Neuronal stem cell (in vitro differentiated cells): ENCODE measurements at regions not wholly inside any gene's neighbourhood (a gene's known extent, or its start where the extent isn't known, plus 50 kb on each side); places are given as distances from the start of the nearest gene placed in this dataset.
A peak's percentile ranks its signal among the peaks of the same experiment; 100 is the strongest.

Experiments used
- DNase-seq: peaks from one replicate; pipeline ENCODE4 v3.0.0-alpha.2; 2013; ENCODE audit warnings: low spot score
- H2AFZ ChIP-seq: one replicate; pipeline ENCODE4 v1.6.1; 2013; ENCODE audit warnings: mild to moderate bottlenecking, low read length, inconsistent platforms
- H2AK5ac ChIP-seq: 2 replicates; pipeline ENCODE4 v1.6.1; 2013; ENCODE audit warnings: low read depth, mild to moderate bottlenecking, inconsistent platforms, low read length, moderate library complexity, mixed read lengths
- H2BK120ac ChIP-seq: 2 replicates; pipeline ENCODE4 v1.6.1; 2013; ENCODE audit warnings: low read depth, mild to moderate bottlenecking, inconsistent platforms, low read length, moderate library complexity, mixed read lengths
- H2BK12ac ChIP-seq: one replicate; pipeline ENCODE4 v1.6.1; 2013; ENCODE audit warnings: low read length, inconsistent platforms
- H2BK15ac ChIP-seq: 2 replicates; pipeline ENCODE4 v1.6.1; 2013; ENCODE audit warnings: mild to moderate bottlenecking, low read length, inconsistent platforms, mixed read lengths
- H2BK5ac ChIP-seq: one replicate; pipeline ENCODE4 v1.6.1; 2013; ENCODE audit warnings: inconsistent platforms, mild to moderate bottlenecking, low read length, moderate library complexity
- H3K14ac ChIP-seq: one replicate; pipeline ENCODE4 v1.6.1; 2013; ENCODE audit warnings: low read length, inconsistent platforms
- H3K18ac ChIP-seq: 2 replicates; pipeline ENCODE4 v1.6.1; 2013; ENCODE audit warnings: low read length, inconsistent platforms
- H3K23ac ChIP-seq: 2 replicates; pipeline ENCODE4 v1.6.1; 2013; ENCODE audit warnings: low read depth, mild to moderate bottlenecking, mixed read lengths, low read length, inconsistent platforms; ENCODE audit not compliant: poor library complexity
- H3K27ac ChIP-seq: replicated peaks from 3 replicates; pipeline ENCODE4 v1.5.1; 2013; ENCODE audit warnings: low read length, inconsistent platforms
- H3K27me3 ChIP-seq, 3 experiments: 2 replicates each; pipeline ENCODE4 v1.6.1; 2013; ENCODE audit warnings: low read length in 3 of 3, mild to moderate bottlenecking in 2 of 3, inconsistent platforms in 1 of 3, low read depth in 1 of 3, mixed read lengths in 1 of 3, moderate library complexity in 1 of 3; ENCODE audit not compliant: control insufficient read depth in 3 of 3, insufficient read depth in 3 of 3
- H3K36me3 ChIP-seq, 2 donors: replicated peaks in 1 of 2; 2 replicates each; pipeline ENCODE4 v1.6.1; 2013; ENCODE audit warnings: low read length in 2 of 2; ENCODE audit not compliant: control insufficient read depth in 2 of 2, insufficient read depth in 2 of 2
- H3K4ac ChIP-seq: 2 replicates; pipeline ENCODE4 v1.6.1; 2013; ENCODE audit warnings: inconsistent platforms, mild to moderate bottlenecking, low read length, moderate library complexity
- H3K4me1 ChIP-seq, 2 donors: 1 replicate in 1 of 2; 2 replicates in 1 of 2; pipeline ENCODE4 v1.6.1; 2013; ENCODE audit warnings: low read length in 2 of 2, low read depth in 1 of 2; ENCODE audit not compliant: control insufficient read depth in 2 of 2, insufficient read depth in 1 of 2
- H3K4me2 ChIP-seq: one replicate; pipeline ENCODE4 v1.6.1; 2013; ENCODE audit warnings: mild to moderate bottlenecking, low read length, inconsistent platforms; ENCODE audit not compliant: insufficient read depth, poor library complexity, severe bottlenecking
- H3K4me3 ChIP-seq, 2 donors: 2 replicates each; pipeline ENCODE4 v1.5.1; 2013; ENCODE audit warnings: low read length in 2 of 2, mild to moderate bottlenecking in 2 of 2, inconsistent platforms in 1 of 2, moderate library complexity in 1 of 2
- H3K79me1 ChIP-seq: one replicate; pipeline ENCODE4 v1.6.1; 2013; ENCODE audit warnings: low read depth, mild to moderate bottlenecking, inconsistent platforms, low read length, moderate library complexity
- H3K9ac ChIP-seq: one replicate; pipeline ENCODE4 v1.6.1; 2013; ENCODE audit warnings: mild to moderate bottlenecking, low read depth, low read length, inconsistent platforms; ENCODE audit not compliant: poor library complexity
- H3K9me3 ChIP-seq, 2 donors: replicated peaks in 1 of 2; 2 replicates each; pipeline versions ENCODE3 to v1.6.1; 2013; ENCODE audit warnings: low read length in 2 of 2, mild to moderate bottlenecking in 2 of 2, inconsistent platforms in 1 of 2, low read depth in 1 of 2, mixed read lengths in 1 of 2, moderate library complexity in 1 of 2; ENCODE audit not compliant: control insufficient read depth in 2 of 2, insufficient read depth in 1 of 2
- H4K8ac ChIP-seq: one replicate; pipeline ENCODE4 v1.6.1; 2013; ENCODE audit warnings: low read depth, mild to moderate bottlenecking, inconsistent platforms, low read length, moderate library complexity
- H4K91ac ChIP-seq: one replicate; pipeline ENCODE4 v1.6.1; 2013; ENCODE audit warnings: low read length, low read depth, mild to moderate bottlenecking, inconsistent platforms; ENCODE audit not compliant: poor library complexity
- WGBS, 2 donors: extraction: QIAGEN DNeasy Blood & Tissue Kit; methylation state at CpG; one replicate each; pipeline ENCODE4 v1.1.7; 2013; ENCODE audit warnings: missing lambda C conversion rate in 2 of 2, mixed read lengths in 1 of 2; ENCODE audit not compliant: insufficient read length in 2 of 2, insufficient replicate concordance in 1 of 2; ENCODE audit errors: extremely low coverage in 2 of 2; 5-methylcytosine and 5-hydroxymethylcytosine counted together

DNA sequence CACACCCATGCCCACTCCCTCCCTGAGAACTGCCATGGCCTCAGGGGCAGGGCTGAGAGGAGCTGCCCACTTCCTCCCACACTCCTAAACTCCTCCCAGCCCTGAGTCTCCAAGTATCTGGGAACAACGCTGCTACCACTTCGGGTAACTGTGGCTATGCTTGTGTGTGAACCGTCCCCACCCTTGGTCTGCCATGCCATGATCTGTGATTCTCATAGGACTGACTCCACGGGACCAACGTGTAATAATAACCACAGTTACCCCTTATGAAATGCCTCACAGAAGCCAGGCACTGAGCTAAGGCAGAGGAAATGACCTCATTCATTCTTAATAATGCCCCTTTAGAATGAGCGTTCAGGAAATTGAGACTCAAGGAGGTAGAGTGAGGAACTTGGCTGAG, 103.9 kb upstream of the SMIM23 start:
- Histone ChIP-seq H3K36me3 (no peaks in the 10 kb centered on the region), H2AFZ (no peak overlapping the region), H3K14ac (no peak overlapping the region), H2AK5ac (no peak overlapping the region), H2BK12ac (no peak overlapping the region), H3K4me2 (no peak overlapping the region), H4K91ac (no peak overlapping the region), H3K9ac (no peak overlapping the region), H3K9me3 (no peaks in the 10 kb centered on the region), H4K8ac (no peak overlapping the region), H3K18ac (no peak overlapping the region), H2BK15ac (peak overlapping the region; percentile 32), H3K79me1 (no peaks in the 10 kb centered on the region), H2BK120ac (no peak overlapping the region), H3K4me3 (peak overlapping the region in 1 of 2 donors; percentile 36), H3K4ac (no peak overlapping the region), H2BK5ac (no peak overlapping the region), H3K27ac (no peak overlapping the region), H3K27me3 (peaks cover 0 to 3% (median 0%) of the 10 kb centered on the region in 3 experiments), H3K4me1 (peaks cover 0 to 3% of the 10 kb centered on the region in 2 donors), H3K23ac (no peak overlapping the region)
- DNase-seq, result no peak
- no CpG with 5 or more reads among the region's 6 CpGs for WGBS, 2 donors

DNA sequence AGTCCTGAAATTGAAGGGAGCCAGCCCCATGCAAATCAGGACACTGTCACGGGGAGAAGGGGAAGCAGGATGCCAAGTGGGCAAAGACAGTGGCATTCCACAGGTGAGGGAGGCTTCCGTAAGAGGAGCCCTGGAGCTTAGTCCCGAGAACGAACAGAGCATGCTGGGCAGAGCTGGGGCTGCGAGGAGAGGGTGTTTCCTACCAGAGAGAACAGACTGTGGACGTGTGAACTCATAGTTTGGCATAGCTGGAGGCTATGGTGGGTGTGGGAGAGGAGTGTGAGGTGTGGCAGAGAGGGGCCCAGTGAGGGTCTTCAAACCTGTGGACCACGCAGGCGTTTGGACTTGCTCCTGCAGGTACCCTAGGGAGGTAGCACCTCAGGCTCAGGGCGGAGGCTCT, 102.8 kb upstream of the SMIM23 start:
- Histone ChIP-seq H4K91ac (no peak overlapping the region), H2BK120ac (no peak overlapping the region), H3K79me1 (no peaks in the 10 kb centered on the region), H3K14ac (no peak overlapping the region), H3K27me3 (peaks cover 0 to 3% (median 0%) of the 10 kb centered on the region in 3 experiments), H2AK5ac (peak overlapping the region; percentile 50), H3K4me3 (no peak overlapping the region), H2AFZ (no peak overlapping the region), H3K18ac (no peak overlapping the region), H3K9ac (no peak overlapping the region), H3K27ac (no peak overlapping the region), H3K4me1 (peaks cover 0 to 6% of the 10 kb centered on the region in 2 donors), H2BK5ac (no peak overlapping the region), H2BK12ac (no peak overlapping the region), H3K36me3 (no peaks in the 10 kb centered on the region), H4K8ac (no peak overlapping the region), H2BK15ac (no peak overlapping the region), H3K4ac (no peak overlapping the region), H3K4me2 (no peak overlapping the region), H3K23ac (no peak overlapping the region), H3K9me3 (no peaks in the 10 kb centered on the region)
- no peak for DNase-seq
- WGBS, 2 donors, result no CpG with 5 or more reads among the region's 9 CpGs

DNA sequence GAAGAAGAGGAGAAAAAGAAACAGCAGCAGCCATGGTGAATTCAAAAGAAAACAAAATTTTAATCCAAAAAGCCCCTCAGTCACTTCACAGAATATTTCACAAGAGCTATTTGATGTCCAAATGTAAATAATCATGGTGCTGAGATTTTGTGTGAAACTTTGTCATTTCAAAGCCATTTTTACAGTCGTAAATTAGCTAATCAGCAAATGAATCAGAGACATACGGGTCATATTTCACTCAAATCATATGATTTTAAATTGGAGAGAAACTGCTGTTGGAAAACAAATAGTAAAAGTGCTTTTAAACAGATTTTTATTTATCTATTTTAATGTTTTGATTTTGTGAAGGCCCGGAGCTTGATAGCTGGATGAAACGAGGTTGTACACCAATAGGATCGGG, 101.4 kb upstream of the SMIM23 start:
- Histone ChIP-seq H2BK5ac (no peak overlapping the region), H3K27me3 (peaks cover 0 to 3% (median 0%) of the 10 kb centered on the region in 3 experiments), H3K23ac (no peak overlapping the region), H2AK5ac (no peak overlapping the region), H3K27ac (no peak overlapping the region), H3K36me3 (no peaks in the 10 kb centered on the region), H3K9me3 (no peaks in the 10 kb centered on the region), H2BK120ac (no peak overlapping the region), H3K79me1 (no peaks in the 10 kb centered on the region), H3K9ac (no peak overlapping the region), H2AFZ (no peak overlapping the region), H2BK15ac (no peak overlapping the region), H3K4me1 (peaks cover 0 to 9% of the 10 kb centered on the region in 2 donors), H4K91ac (no peak overlapping the region), H4K8ac (no peak overlapping the region), H3K4ac (no peak overlapping the region), H3K14ac (no peak overlapping the region), H3K18ac (no peak overlapping the region), H2BK12ac (no peak overlapping the region), H3K4me3 (no peak overlapping the region), H3K4me2 (no peak overlapping the region)
- DNase-seq, result no peak
- no CpG with 5 or more reads among the region's 5 CpGs for WGBS, 2 donors

DNA sequence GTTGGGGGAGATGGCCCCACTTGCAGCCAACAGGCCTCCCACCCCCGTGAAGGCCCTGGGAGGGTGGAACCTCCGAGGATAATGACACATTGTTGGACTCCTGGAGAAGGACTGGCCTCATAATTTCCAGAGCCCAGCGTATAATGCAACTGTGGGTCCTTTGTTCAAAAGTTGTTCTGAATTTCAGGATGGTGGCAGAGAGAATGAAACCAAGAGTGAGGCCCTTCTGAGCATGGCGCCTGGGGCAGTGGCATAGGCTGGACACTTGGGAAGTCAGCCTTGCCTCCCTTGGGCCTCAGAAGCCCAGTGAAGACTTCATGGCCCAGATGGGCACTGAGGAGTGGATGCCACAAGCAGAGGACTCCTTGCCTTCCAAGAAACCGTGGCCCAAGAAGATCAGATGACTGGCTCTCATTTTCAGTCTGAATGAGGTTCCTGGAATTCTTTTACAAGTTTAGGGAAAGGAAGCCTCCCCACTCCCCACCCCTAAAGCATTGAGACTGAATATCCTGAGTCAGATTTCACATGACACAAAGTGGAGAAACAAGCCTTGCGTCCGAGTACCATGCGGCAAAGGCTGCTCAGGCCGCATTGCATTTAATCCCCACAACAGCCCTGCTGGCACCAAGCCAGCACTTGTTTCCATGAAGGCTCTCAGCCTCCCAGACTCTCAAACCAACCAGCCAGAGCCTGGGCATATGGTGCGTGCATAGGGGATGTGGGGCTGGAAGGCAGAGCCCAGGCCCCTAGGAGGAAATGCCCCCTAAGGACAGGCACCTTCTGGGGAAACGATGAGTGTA, 96.7 kb upstream of the SMIM23 start:
- Histone ChIP-seq H3K9ac (peak overlapping the region; percentile 54), H3K27me3 (no peaks in the 10 kb centered on the region), H3K14ac (no peak overlapping the region), H3K4me3 (no peak overlapping the region), H3K23ac (no peak overlapping the region), H2BK120ac (no peak overlapping the region), H2BK5ac (no peak overlapping the region), H3K4ac (no peak overlapping the region), H4K91ac (no peak overlapping the region), H3K4me1 (peaks cover 0 to 12% of the 10 kb centered on the region in 2 donors), H3K18ac (peak overlapping the region; percentile 25), H2AFZ (no peak overlapping the region), H4K8ac (no peak overlapping the region), H3K79me1 (no peaks in the 10 kb centered on the region), H3K4me2 (no peak overlapping the region), H3K36me3 (no peaks in the 10 kb centered on the region), H2BK12ac (no peak overlapping the region), H2AK5ac (no peak overlapping the region), H3K27ac (no peak overlapping the region), H3K9me3 (no peaks in the 10 kb centered on the region), H2BK15ac (no peak overlapping the region)
- DNase-seq, result no peak
- no CpG with 5 or more reads among the region's 11 CpGs for WGBS, 2 donors
